ENCODE measurements at regions not wholly inside any gene's neighbourhood (a gene's known extent, or its start where the extent isn't known, plus 50 kb on each side); places are given as distances from the start of the nearest gene placed in this dataset.

GRCh38 chr21:22703521-22703920 is 1705.3 kb downstream of the NCAM2 start:
- DNase-seq = no peak
- ChIA-PET CTCF (no interaction called here), POLR2A (no interaction called here)
- ATAC-seq (replicated peaks in 1 of 4) = no peak
- no peak overlapping the region for H3K4me3 ChIP-seq (ENCODE audit: control insufficient read depth in 1 of 2, extremely low read depth in 1 of 2, low read length in 1 of 2)
- no peaks in the 10 kb centered on the region for H3K4me1 ChIP-seq (ENCODE audit: control insufficient read depth in 1 of 2, extremely low read depth in 1 of 2, insufficient read depth in 2 of 2, low read length in 2 of 2)
- no peaks in the 10 kb centered on the region for H3K27me3 ChIP-seq (replicated peaks in 1 of 2; ENCODE audit: control insufficient read depth in 2 of 2, extremely low read depth in 1 of 2, insufficient read depth in 2 of 2, low read length in 1 of 2)
- H3K36me3 Mint-ChIP-seq = no peaks in the 10 kb centered on the region
- no CpG with 5 or more reads among the region's 2 CpGs for WGBS (ENCODE audit: insufficient coverage)
- H3K9me3 ChIP-seq = no peaks in the 10 kb centered on the region
- H3K9me3 Mint-ChIP-seq = no peaks in the 10 kb centered on the region
- H3K36me3 ChIP-seq (ENCODE audit: control insufficient read depth in 2 of 2, extremely low read depth in 1 of 2, insufficient read depth in 1 of 2, low read length in 1 of 2) = no peaks in the 10 kb centered on the region
- no peak overlapping the region for H3K27ac ChIP-seq (ENCODE audit: low read length)
- no peak overlapping the region for H3K4me3 Mint-ChIP-seq
- no peak overlapping the region for H3K27ac Mint-ChIP-seq
- no peaks in the 10 kb centered on the region for H3K4me1 Mint-ChIP-seq
- H3K27me3 Mint-ChIP-seq = no peaks in the 10 kb centered on the region

DNA sequence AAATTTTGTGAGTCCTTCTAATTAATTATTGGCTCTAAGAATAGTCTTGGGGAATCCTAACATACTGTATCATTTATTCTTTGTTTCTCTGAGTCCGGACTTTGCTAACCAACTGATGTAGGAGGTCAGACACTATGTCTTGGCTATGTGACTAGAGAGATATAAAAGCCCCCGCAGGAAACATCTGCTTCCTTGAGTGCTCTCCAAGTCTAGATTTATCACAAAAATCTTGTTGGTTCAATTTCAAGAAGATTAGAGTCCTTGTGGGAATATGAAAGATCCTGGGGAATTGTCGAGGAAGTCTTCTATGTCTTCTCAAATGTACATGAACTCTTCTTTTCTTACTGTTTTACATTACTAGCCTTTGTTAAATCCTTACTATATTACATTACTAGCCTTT is 1712.5 kb downstream of the NCAM2 start:
- POLR2A ChIA-PET = no interaction called here
- no CpG with 5 or more reads among the region's 3 CpGs for WGBS (ENCODE audit: insufficient coverage)

DNA sequence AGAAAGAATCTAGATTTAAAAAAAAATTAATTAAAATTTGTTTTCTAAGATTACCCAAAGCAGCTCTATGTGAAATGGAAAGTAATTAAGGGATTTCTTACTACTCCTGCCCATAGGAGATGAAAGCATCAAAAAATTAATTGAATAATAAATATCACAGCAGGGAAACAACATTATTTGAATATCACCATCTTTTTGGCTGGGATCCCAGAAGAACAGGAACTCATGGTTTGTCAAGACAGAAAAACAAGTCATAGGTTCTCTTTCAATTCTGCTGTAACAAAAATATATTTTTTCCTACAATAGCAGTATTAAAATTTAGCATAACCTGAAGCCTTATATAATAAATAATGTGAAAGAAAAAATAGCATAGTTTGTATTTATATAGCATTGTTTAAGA is 1713.4 kb downstream of the NCAM2 start:
- ATAC-seq (replicated peaks in 1 of 4) = no peak
- Mint-ChIP-seq H3K4me3 (no peak overlapping the region), H3K36me3 (no peaks in the 10 kb centered on the region), H3K9me3 (peaks cover 0 to 12% (median 8%) of the 10 kb centered on the region in 3 donors), H3K4me1 (peaks cover 0 to 4% (median 0%) of the 10 kb centered on the region in 3 donors), H3K27me3 (no peaks in the 10 kb centered on the region), H3K27ac (no peak overlapping the region)
- Histone ChIP-seq H3K4me3 (ENCODE audit: control insufficient read depth in 1 of 2, extremely low read depth in 1 of 2, low read length in 1 of 2) (no peak overlapping the region), H3K27me3 (replicated peaks in 1 of 2; ENCODE audit: control insufficient read depth in 2 of 2, extremely low read depth in 1 of 2, insufficient read depth in 2 of 2, low read length in 1 of 2) (no peaks in the 10 kb centered on the region), H3K27ac (ENCODE audit: low read length) (no peak overlapping the region), H3K9me3 (no peaks in the 10 kb centered on the region), H3K4me1 (ENCODE audit: control insufficient read depth in 1 of 2, extremely low read depth in 1 of 2, insufficient read depth in 2 of 2, low read length in 2 of 2) (no peaks in the 10 kb centered on the region), H3K36me3 (ENCODE audit: control insufficient read depth in 2 of 2, extremely low read depth in 1 of 2, insufficient read depth in 1 of 2, low read length in 1 of 2) (no peaks in the 10 kb centered on the region)
- CTCF ChIA-PET = no interaction called here
- no peak for DNase-seq
- POLR2A ChIA-PET = no interaction called here

More for the DNA sequence above, 1712.5 kb downstream of the NCAM2 start:
- Histone ChIP-seq H3K4me1 (ENCODE audit: control insufficient read depth in 1 of 2, extremely low read depth in 1 of 2, insufficient read depth in 2 of 2, low read length in 2 of 2) (no peaks in the 10 kb centered on the region), H3K9me3 (no peaks in the 10 kb centered on the region), H3K27me3 (replicated peaks in 1 of 2; ENCODE audit: control insufficient read depth in 2 of 2, extremely low read depth in 1 of 2, insufficient read depth in 2 of 2, low read length in 1 of 2) (no peaks in the 10 kb centered on the region), H3K36me3 (ENCODE audit: control insufficient read depth in 2 of 2, extremely low read depth in 1 of 2, insufficient read depth in 1 of 2, low read length in 1 of 2) (no peaks in the 10 kb centered on the region), H3K27ac (ENCODE audit: low read length) (no peak overlapping the region), H3K4me3 (ENCODE audit: control insufficient read depth in 1 of 2, extremely low read depth in 1 of 2, low read length in 1 of 2) (no peak overlapping the region)
- no peak for ATAC-seq (replicated peaks in 1 of 4)
- H3K4me1 Mint-ChIP-seq = peaks cover 0 to 4% (median 0%) of the 10 kb centered on the region in 3 donors
- no peaks in the 10 kb centered on the region for H3K27me3 Mint-ChIP-seq
- no peaks in the 10 kb centered on the region for H3K36me3 Mint-ChIP-seq
- peaks cover 0 to 6% (median 3%) of the 10 kb centered on the region in 3 donors for H3K9me3 Mint-ChIP-seq
- no peak for DNase-seq
- H3K4me3 Mint-ChIP-seq = no peak overlapping the region
- CTCF ChIA-PET = no interaction called here
- no peak overlapping the region for H3K27ac Mint-ChIP-seq

DNA sequence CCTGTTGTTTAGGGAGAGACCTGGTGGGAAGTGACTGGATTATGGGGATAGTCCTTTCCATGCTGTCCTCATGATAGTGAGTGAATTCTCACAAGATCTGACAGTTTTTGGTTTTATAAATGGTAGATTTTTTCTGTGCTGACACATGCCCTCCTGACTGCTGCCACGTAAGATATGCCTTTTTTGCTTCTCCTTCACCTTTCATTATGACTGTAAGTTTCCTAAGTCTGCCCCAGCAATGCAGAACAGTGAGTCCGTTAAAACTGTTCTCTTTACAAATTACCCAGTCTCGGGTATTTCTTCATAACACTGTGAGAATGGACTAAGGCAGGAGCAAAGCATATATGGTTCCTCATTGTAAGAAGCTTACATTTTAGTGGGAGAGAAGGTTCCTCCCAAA is 1727.2 kb downstream of the NCAM2 start:
- CTCF ChIA-PET = interaction anchor here in 1 of 2 donors (0.5 kb wide), 1 partner anchor 25 kb away, joined by 3 read pairs; no protein-coding TSS in a partner anchor
- Histone ChIP-seq H3K9me3 (no peaks in the 10 kb centered on the region), H3K27ac (ENCODE audit: low read length) (no peak overlapping the region), H3K4me3 (ENCODE audit: control insufficient read depth in 1 of 2, extremely low read depth in 1 of 2, low read length in 1 of 2) (no peak overlapping the region), H3K36me3 (ENCODE audit: control insufficient read depth in 2 of 2, extremely low read depth in 1 of 2, insufficient read depth in 1 of 2, low read length in 1 of 2) (no peaks in the 10 kb centered on the region), H3K27me3 (replicated peaks in 1 of 2; ENCODE audit: control insufficient read depth in 2 of 2, extremely low read depth in 1 of 2, insufficient read depth in 2 of 2, low read length in 1 of 2) (no peaks in the 10 kb centered on the region), H3K4me1 (ENCODE audit: control insufficient read depth in 1 of 2, extremely low read depth in 1 of 2, insufficient read depth in 2 of 2, low read length in 2 of 2) (no peaks in the 10 kb centered on the region)
- DNase-seq = no peak
- Mint-ChIP-seq H3K4me1 (no peaks in the 10 kb centered on the region), H3K36me3 (no peaks in the 10 kb centered on the region), H3K4me3 (no peak overlapping the region), H3K27ac (no peak overlapping the region), H3K9me3 (peaks cover 4 to 8% (median 6%) of the 10 kb centered on the region in 3 donors), H3K27me3 (no peaks in the 10 kb centered on the region)
- POLR2A ChIA-PET = no interaction called here
- no CpG with 5 or more reads among the region's 3 CpGs for whole genome bisulfite sequencing (ENCODE audit: insufficient coverage)
- no peak for ATAC-seq (replicated peaks in 1 of 4)

DNA sequence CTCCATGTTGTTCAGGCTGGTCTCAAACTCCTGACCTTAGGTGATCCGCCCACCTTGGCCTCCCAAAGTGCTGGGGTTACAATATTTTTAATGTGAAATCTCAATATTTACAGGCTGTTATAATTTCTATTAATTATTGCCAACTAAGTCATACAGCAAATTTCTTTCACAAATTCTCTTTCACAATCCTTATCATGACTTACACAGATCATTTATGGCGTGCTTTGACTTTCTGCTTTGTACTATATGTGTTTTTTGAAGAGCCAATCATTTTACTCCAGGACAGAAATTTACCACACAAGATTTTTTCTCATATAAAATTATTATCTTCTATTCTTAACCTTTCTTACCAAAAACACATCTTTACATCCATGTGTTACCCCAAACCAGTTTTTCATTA is 1729.9 kb downstream of the NCAM2 start:
- WGBS (ENCODE audit: insufficient coverage) = no CpG with 5 or more reads among the region's 2 CpGs
- Histone ChIP-seq H3K27ac (ENCODE audit: low read length) (no peak overlapping the region), H3K27me3 (replicated peaks in 1 of 2; ENCODE audit: control insufficient read depth in 2 of 2, extremely low read depth in 1 of 2, insufficient read depth in 2 of 2, low read length in 1 of 2) (no peaks in the 10 kb centered on the region), H3K4me1 (ENCODE audit: control insufficient read depth in 1 of 2, extremely low read depth in 1 of 2, insufficient read depth in 2 of 2, low read length in 2 of 2) (no peaks in the 10 kb centered on the region), H3K4me3 (ENCODE audit: control insufficient read depth in 1 of 2, extremely low read depth in 1 of 2, low read length in 1 of 2) (no peak overlapping the region), H3K9me3 (no peaks in the 10 kb centered on the region), H3K36me3 (ENCODE audit: control insufficient read depth in 2 of 2, extremely low read depth in 1 of 2, insufficient read depth in 1 of 2, low read length in 1 of 2) (no peaks in the 10 kb centered on the region)
- ChIA-PET CTCF (no interaction called here), POLR2A (no interaction called here)
- peaks cover 6 to 16% (median 10%) of the 10 kb centered on the region in 3 donors for H3K9me3 Mint-ChIP-seq
- H3K36me3 Mint-ChIP-seq = no peaks in the 10 kb centered on the region
- no peak for ATAC-seq (replicated peaks in 1 of 4)
- H3K27ac Mint-ChIP-seq = no peak overlapping the region
- no peaks in the 10 kb centered on the region for H3K4me1 Mint-ChIP-seq
- H3K27me3 Mint-ChIP-seq = no peaks in the 10 kb centered on the region
- no peak overlapping the region for H3K4me3 Mint-ChIP-seq
- no peak for DNase-seq

DNA sequence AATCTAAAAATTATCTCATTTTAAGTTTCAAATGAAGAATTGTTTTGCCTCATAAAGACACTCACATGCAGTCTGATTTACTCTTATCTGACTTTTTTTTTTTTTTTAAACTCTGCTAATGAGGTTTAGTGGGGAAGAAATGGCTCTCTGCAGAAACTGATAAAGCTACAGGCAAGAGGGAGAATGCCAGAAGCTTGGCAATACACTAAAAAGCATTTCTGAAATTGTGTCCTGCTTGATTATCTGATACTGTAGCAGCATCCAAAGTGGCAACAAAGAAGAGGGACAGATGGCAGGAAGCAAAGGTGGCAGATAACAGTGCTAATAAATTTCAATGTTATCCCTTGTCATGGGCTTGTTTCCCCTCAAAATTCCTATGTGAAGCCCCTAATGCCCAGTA is 1744.9 kb downstream of the NCAM2 start:
- H3K4me3 Mint-ChIP-seq = no peak overlapping the region
- no peaks in the 10 kb centered on the region for H3K9me3 ChIP-seq
- no peaks in the 10 kb centered on the region for H3K4me1 ChIP-seq (ENCODE audit: control insufficient read depth in 1 of 2, extremely low read depth in 1 of 2, insufficient read depth in 2 of 2, low read length in 2 of 2)
- H3K27me3 Mint-ChIP-seq = no peaks in the 10 kb centered on the region
- no peak overlapping the region for H3K4me3 ChIP-seq (ENCODE audit: control insufficient read depth in 1 of 2, extremely low read depth in 1 of 2, low read length in 1 of 2)
- DNase-seq = no peak
- no peak overlapping the region for H3K27ac Mint-ChIP-seq
- no peaks in the 10 kb centered on the region for H3K36me3 ChIP-seq (ENCODE audit: control insufficient read depth in 2 of 2, extremely low read depth in 1 of 2, insufficient read depth in 1 of 2, low read length in 1 of 2)
- H3K9me3 Mint-ChIP-seq = peaks cover 0 to 4% (median 0%) of the 10 kb centered on the region in 3 donors
- no peaks in the 10 kb centered on the region for H3K36me3 Mint-ChIP-seq
- ChIA-PET CTCF (no interaction called here), POLR2A (no interaction called here)
- no peaks in the 10 kb centered on the region for H3K4me1 Mint-ChIP-seq
- ATAC-seq (replicated peaks in 1 of 4) = no peak
- no peaks in the 10 kb centered on the region for H3K27me3 ChIP-seq (replicated peaks in 1 of 2; ENCODE audit: control insufficient read depth in 2 of 2, extremely low read depth in 1 of 2, insufficient read depth in 2 of 2, low read length in 1 of 2)
- H3K27ac ChIP-seq (ENCODE audit: low read length) = no peak overlapping the region

GRCh38 chr21:22754746-22755145 is 1756.5 kb downstream of the NCAM2 start:
- H3K27me3 ChIP-seq (replicated peaks in 1 of 2; ENCODE audit: control insufficient read depth in 2 of 2, extremely low read depth in 1 of 2, insufficient read depth in 2 of 2, low read length in 1 of 2) = no peaks in the 10 kb centered on the region
- no peak overlapping the region for H3K4me3 ChIP-seq (ENCODE audit: control insufficient read depth in 1 of 2, extremely low read depth in 1 of 2, low read length in 1 of 2)
- no peak overlapping the region for H3K27ac ChIP-seq (ENCODE audit: low read length)
- H3K36me3 ChIP-seq (ENCODE audit: control insufficient read depth in 2 of 2, extremely low read depth in 1 of 2, insufficient read depth in 1 of 2, low read length in 1 of 2) = no peaks in the 10 kb centered on the region
- Mint-ChIP-seq H3K27ac (no peak overlapping the region), H3K36me3 (no peaks in the 10 kb centered on the region), H3K9me3 (no peaks in the 10 kb centered on the region), H3K4me3 (no peak overlapping the region), H3K27me3 (no peaks in the 10 kb centered on the region), H3K4me1 (no peaks in the 10 kb centered on the region)
- ChIA-PET POLR2A (no interaction called here), CTCF (no interaction called here)
- WGBS (ENCODE audit: insufficient coverage) = no CpG with 5 or more reads among the region's 1 CpG
- DNase-seq = no peak
- no peak for ATAC-seq (replicated peaks in 1 of 4)
- no peaks in the 10 kb centered on the region for H3K9me3 ChIP-seq
- no peaks in the 10 kb centered on the region for H3K4me1 ChIP-seq (ENCODE audit: control insufficient read depth in 1 of 2, extremely low read depth in 1 of 2, insufficient read depth in 2 of 2, low read length in 2 of 2)

All from T-cell (primary cell).